ENCODE measurements at regions not wholly inside any gene's neighbourhood (a gene's known extent, or its start where the extent isn't known, plus 50 kb on each side); places are given as distances from the start of the nearest gene placed in this dataset.
"Not testable (repeated sequence)": the region's sequence is repeated elsewhere in the genome, so short reads cannot be mapped to it uniquely, and the experiment has no call there.

DNA sequence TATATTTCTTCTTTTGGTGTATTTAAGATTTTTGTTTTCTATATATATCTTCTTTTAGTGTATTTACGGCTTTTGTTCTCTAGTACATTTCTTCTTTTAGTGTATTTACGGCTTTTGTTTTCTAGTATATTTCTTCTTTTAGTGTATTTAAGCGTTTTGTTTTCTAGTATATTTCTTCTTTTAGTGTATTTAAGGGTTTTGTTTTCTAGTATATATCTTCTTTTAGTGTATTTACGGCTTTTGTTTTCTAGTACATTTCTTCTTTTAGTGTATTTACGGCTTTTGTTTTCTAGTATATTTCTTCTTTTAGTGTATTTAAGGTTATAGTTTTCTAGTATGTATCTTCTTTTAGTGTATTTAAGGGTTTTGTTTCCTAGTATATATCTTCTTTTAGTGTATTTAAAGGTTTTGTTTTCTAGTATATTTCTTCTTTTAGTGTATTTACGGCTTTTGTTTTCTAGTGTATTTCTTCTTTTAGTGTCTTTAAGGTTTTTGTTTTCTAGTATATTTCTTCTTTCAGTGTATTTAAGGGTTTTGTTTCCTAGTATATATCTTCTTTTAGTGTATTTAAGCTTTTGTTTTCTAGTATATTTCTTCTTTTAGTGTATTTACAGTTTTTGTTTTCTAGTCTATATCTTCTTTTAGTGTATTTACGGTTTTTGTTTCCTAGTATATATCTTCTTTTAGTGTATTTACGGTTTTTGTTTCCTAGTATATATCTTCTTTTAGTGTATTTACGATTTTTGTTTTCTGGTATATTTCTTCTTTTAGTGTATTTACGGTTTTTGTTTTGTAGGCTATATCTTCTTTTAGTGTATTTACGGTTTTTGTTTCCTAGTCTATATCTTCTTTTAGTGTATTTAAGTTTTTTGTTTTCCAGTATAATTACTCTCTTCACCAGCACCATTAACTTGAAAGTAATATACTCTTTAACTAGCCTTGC is 249.4 kb downstream of the SHOX start:
- not testable (repeated sequence) for DNase-seq

DNA sequence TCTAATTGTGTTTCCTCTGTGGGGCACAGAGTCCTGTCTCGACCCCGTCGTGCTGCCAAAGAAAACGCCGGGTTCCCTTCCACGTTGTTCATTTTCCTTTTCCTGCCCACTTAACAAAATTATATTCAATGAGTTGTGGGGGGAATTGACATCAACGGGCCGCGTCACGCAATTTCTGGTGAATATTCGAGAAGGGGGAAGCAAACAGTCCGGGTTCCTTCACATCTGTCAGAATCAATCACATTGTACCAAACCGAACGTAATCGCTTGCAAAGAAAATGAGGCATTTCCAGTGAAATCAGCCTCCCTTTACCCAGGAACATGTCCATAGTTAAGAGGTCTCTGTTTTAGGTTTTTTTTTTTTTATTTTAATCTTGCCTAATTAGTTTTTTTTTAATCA is 243.5 kb downstream of the SHOX start:
- DNase-seq, result peak; percentile 43

DNA sequence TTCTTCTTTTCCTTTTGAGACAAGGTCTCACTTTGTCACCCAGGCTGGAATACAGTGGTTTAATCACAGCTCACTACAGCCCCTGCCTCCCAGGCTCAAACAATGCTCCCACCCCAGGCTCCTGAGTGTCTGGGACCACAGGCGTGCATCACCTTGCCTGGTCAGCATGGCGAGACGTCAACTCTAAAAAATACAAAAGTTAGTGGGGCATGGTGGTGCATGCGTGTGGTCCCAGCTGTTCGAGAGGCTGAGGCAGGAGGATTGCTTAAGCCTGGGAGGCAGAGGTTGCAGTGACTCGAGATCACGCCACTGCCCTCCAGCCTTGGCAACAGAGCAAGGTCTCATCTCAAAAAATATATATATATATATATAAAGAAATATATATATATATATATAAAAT is 242.4 kb downstream of the SHOX start:
- no peak for DNase-seq

DNA sequence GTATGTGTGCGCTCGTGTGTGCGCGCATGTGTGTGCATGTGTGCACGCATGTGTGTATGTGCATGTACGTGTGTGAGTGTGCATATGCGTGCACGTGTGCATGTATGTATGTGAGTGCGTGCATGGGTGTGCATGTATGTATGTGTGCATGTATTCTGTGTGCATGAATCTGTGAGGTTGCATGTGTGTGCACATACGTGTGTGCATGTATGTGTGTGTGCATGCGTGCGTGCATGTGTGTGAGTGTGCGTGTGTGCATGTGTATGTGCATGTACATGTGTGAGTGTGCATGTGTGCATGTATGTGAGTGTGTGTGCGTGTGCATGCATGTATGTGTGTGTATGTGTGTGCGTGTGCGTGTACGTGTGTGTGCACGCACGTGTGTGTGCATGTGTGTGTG is 241.5 kb downstream of the SHOX start:
- no peak for DNase-seq

DNA sequence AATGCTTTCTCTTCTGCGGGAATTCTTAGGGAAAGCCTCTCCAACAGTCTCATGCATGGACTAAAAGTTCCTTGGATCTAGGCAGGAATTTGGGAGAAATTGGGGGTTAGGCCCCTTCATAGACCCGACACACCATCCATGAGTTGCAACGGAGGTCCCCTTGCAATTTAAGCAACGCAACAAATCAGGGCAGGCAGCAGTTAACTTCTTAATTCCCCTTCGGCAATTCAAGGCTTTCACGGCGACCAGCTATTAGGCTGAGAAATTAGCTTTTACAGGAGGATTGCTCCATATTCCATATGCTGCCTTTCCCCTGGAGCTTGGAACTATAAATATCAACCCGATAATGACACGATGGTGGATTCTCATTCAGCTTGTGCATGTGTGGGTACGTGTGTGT is 241.0 kb downstream of the SHOX start:
- no peak for DNase-seq

DNA sequence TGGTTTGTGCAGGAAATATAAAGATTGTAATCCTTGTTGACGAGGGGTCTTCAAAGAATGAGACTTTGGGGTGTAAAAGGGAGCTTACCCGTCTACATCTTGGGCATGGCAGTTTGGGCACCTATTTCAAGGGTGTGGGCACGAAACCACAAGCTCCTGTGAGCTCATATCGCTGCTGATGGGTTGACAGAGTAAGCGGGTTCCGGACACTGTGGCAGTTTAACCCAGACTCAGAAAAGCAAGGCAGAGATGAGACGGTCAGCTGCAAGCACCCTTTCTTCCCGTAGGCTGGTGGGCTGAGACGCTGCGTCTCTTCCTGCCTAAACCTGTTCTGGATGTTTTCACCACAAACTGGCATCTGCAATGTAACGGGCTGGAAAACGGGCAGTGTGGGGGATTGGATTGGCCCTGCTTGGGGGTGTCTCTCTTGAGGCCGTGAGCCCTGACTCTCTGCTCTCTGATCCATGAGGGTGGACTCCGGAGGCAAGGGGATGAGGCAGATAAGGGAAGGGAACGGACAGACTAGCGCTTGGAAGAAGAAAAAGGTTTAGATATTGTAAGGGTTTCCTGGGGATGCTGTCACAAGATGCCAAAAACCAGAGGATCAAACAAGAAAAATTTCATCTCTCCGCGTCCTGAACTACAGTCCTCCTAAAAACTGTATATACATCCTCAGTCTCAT is 237.5 kb downstream of the SHOX start:
- no peak for DNase-seq

DNA sequence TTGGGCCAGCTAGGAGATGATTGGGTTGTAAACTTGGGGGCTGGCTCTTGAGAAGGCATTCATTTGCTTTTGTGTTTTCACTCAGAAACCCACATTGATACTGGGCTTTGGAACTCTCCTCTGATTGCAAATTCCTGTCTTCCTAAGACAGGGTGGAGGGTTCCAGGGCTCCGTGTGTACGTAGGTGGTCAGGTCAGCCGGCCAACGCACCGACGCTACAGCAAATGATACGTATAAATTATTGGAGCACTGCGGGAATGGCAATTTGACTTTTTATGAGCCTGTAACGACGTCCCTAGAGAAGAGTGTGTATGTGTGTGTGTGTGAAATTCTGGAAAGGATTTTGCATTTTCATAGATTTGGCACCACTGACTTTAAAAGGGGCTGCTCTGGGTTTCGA is 236.9 kb downstream of the SHOX start:
- no peak for DNase-seq

DNA sequence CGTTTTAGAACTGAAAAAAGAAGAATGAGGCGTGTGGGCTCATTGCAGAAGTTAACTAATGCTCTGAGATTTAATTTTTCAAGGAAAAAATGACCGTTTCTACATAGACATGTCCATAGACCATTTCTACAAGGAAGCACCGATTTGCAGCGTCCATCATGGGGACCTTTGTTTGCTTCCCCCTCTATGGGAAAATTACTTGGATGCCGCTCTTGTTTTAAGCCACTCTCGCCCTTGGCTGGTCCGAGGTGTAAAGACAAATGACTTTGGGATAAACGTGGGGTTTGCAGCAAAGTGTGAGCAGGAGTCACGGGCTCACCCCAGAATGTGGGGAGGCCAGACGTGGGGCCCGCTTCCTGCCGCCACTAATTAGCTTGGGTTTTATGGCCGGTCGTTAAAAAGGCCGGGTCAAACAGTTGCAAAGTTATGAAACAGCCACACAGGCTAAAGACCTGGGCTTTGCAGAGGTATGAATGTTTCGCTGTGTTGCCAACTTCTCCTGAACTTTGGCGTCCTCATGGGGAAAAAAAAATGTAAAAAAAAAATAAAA is 235.9 kb downstream of the SHOX start:
- no peak for DNase-seq

DNA sequence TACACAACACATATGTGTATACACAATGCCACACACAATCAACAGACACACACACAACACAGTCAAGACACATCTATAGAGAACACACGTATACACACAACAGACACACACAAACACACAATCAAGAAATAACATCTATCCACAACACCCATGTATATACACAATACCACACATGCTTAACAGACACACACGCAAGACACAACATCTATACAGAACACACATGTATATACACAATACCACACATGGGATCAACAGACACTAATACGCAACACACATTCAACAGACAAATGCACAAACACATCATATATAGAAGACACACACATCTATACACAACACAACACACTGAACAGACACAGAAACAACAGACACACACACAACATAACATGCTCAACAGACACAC is 234.8 kb downstream of the SHOX start:
- no peak for DNase-seq

DNA sequence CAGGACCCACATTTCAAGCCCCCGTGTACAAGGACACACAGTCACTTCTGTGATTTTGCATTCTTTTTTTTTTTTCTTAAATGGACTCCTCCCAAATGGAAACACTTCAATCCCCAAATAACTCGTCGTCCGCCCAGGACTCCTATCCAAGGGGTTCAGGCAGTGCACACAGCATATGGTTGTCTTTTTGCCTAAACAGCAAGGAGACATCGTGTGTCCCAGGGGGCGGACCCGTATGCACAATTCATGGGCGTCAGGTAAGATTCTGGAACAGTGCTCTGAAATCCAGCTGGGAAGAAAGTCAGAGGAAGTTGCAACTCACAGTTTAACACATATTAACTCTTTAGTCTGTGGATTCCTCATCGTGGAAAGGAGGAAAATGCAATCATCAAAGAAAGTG is 231.3 kb downstream of the SHOX start:
- no peak for DNase-seq

DNA sequence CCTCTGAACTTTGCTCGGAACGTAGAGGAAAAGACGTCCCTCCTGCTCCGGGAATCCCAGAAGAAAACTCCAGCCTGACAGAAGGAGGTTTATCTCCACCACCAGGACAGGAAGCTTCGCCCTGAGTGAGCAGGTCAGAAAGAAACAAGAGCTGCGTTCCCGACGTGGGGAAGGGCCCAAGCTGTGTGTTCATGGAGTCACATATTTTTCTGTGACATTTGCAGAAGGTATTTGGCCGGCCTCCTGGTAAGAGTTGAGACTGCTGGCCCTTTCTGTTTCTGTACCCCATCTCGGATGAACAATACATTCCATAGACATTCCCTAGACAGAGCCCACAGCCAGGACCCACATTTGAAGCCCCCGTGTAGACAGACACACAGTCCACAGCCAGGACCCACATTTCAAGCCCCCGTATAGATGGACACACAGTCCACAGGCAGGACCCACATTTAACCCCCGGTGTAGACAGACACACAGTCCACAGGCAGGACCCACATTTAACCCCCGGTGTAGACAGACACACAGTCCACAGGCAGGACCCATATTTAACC is 230.8 kb downstream of the SHOX start:
- DNase-seq, result no peak

DNA sequence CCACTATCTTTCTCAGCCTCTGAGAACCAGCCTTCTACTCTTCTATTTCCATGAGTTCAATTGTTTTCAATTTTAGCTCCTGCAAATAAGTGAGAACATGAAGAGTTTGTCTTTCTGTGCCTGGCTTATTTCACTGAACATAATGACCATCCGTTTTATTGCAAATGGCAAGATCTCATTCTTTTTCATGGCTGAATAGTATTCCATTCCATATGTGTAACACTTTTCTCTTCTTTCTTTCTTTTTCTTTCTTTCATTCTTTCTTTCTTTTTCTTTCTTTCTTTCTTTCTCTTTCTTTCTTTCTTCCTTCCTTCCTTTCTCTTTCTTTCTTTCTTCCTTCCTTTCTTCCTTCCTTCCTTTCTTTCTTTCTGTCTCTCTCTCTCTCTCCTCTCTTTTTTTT is 228.7 kb downstream of the SHOX start:
- DNase-seq, result no peak

DNA sequence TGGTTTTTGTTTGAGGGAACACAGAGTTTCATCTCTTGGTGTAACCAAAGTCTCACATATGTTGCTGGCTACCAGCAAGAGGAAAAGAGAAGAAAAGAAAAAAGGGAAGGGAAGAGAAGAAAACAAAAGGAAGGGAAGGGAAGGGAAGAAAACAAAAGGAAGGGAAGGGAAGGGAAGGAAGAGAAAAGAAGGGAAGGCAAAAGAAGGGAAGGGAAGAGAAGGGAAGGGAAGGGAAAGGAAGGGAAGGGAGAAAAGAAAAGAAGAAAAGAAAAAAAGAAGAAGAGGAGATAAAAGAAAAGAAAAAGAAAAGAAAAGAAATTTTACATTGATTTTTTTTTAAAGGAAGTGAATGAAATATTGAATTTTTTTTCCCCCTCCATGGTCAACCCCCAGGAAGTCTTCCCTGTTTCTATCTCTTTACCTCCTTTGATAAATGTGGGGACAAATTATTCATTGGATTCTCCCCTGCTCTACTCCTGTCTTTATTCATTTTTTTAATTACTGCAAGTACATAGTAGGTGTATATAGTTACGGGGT is 228.0 kb downstream of the SHOX start:
- DNase-seq, result no peak

DNA sequence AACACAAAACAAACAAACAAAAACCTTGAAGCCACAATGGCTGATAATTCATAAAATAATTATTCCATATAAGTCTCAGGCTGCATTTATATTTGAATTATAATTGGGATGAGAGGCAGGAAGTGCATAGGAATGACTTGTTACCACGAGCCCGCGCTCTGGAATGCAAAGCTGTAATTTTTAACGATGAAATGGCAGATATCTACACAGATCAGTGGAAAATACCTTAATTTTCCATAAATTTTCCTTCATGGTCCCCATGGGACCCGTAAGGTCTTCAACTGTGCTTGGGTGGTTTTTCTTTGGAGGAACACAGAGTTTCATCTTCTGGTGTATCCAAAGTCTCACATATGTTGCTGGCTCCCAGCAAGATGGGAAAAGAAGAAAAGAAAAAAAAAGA is 226.8 kb downstream of the SHOX start:
- DNase-seq, result no peak

DNA sequence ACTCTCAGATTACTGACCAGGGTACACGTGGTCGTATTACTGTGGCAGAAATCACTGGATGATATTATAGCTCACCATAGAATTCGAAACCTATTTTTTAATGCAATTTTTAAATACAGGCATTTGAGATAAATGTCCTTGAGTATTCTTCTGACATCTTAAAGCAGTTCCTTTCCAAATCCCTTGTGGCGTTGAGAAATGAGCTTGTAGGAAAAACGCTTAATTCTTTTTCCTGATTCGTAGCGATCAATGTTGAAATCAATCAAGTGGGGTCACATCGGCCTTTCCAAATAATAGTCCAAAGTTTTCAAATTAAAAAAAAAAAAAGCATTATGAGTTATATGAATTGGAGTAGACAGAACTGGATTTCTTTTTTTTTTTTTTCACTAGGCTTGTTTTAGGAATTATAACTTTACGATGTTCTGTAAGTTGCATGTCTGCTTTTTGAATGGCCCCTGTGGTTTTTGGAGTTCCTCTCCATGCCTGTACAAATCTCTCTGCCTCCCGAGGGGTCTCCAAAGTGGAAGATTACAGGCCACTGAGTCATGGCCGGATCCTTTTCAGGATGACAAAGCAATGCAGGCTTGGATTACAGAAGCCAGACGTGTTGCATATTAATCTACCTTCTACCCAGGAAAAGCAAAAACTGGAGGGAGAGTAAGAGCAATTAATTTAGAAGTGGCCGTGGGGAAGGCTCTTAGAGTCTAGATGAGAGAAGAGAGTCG is 226.1 kb downstream of the SHOX start:
- no peak for DNase-seq

DNA sequence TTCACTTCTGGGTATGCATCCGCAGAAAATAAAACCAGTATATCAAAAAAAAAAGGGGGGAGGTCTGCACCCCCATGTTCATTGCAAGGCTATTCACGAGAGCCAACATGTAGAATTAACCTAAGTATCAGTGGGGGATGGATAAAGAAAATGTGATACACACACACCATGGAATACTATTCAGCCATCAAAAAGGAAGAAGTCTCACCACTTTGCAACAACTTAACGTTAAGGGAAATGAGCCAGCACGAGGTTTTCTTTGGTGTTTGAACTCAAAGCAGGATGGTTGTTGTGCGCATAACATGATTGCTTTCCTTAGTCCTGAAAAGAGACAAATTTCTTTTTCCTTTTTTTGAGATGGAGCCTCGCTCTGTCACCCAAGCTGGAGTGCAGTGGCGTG is 222.7 kb downstream of the SHOX start:
- no peak for DNase-seq

DNA sequence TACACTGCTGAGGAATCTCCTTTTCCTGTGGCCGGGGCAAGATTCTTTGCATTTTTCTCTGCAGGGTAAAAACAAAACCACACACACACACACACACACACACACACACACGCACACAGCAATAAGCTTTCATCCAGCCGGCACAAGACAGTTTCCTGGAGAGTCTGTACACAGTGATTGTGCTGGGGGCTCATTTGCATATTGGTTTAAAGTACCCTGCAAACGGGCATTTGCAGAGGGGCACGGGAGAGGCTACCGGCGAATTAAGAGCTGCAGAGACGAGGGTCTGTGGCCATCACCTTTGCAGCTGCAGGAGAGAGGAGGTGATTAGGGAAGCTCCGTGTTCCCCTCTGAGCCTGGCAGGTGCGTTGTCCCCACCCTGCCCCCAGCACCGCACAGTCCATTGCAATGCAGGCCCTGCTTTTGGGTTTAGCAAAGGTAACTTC is 219.9 kb downstream of the SHOX start:
- no peak for DNase-seq

DNA sequence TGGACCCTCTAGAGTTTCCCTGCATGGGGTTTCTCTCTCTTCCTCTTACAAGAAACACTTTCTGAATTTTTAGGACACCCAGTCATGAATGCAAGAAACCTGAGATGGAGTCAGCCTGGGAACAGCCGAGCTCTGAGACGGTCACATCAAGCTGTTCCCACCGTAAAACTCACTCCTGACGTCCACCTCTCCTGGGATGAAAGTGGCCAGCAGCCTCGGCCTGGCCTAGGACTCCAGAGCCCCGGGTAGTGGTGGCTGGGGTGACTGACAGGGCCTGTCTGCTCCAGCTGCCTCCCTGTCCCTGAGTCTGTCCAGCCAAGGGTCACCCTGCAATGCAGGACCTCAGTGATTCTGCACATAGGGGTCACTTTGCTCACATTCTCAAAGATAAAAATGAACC is 217.8 kb downstream of the SHOX start:
- no peak for DNase-seq

DNA sequence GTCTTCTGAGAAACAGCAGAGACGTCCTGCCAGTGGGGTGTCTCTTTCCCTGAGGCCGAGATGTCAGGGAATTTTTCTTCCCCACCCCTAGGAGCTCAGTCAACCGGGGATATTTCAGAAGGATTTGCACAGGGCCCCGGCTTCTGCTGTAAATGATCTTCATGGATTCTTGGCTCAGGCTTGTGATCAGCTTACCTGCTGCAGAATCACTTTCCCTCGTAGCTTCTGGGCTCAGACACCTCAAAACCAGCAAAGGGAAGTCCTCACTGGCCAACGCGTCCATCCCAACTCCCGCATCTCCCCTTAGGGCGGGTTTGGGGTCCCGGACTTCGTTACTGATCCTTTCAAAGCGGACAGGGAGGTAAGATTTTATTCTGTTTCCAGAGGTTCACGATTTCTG is 212.7 kb downstream of the SHOX start:
- DNase-seq, result no peak

DNA sequence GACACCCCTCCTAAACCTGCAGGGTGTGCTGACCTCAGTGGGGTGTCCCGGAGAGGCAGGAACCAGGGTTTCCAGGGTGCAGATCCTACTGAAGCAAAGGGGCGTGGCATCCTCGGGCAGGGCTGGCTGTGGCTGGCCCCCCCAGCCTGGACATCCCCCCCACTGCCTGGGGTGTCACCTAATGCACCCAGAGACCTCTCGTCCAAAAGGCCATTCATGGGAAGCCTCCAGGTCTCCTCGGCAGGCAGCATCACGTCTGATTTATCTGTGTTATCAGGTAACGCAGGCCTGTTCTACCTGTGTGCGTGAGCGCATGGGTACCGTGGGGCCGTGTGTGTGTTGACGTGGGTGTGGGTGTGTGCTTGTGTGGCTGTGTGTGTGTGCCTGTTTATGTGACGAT is 210.0 kb downstream of the SHOX start:
- DNase-seq, result no peak

DNA sequence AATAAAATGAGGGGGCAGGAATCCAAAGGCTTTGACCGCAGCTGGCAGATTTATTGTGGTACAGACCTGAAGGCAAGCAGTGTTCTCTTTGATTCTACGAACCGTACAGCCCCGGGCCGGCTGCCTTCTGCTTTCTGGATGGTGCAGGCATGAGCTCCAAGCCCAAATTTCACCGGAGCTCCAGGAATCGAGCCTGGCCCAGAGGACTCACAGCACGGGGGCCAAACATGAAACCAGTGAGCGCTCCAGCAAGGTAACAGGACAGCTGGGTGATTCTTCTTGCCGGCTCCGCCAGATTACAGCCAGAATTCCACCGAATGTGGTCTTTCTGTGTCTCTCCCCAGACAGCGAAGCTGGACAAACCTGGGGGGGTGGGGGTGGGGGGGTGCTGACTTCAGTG is 208.1 kb downstream of the SHOX start:
- not testable (repeated sequence) for DNase-seq

DNA sequence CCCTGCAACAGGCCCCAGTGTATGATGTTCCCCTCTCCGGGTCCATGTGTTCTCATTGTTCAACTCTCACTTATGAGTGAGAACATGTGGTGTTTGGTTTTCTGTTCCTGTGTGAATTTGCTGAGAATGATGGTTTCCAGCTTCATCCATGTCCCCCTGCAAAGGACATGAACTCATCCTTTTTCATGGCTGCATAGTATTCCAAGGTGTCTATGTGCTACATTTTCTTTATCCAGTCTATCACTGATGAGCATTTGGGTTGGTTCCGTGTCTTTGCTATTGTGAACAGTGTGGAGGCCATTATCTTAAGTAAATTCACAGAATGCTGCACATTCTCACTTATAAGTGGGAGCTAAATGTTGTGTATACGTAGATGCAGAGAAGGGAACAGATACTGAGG is 205.3 kb downstream of the SHOX start:
- not testable (repeated sequence) for DNase-seq

DNA sequence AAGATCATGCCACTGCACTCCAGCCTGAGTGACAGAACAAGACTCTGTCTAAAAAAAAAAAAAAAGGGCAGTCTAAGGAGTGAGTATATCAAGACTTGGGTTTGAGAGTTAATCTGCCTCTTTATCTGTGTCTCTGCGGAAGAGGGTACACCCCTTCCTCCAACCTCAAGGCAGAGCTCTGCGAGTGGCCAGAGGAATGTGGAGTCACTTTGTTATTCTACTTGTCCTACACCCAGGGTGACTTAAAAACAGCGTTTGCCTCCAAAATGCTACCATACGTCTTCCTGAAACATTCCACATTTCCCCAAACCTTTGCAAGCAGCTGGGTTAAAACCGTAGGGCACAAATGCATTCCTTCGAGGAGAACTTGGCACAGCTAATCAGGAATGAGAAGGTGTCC is 199.9 kb downstream of the SHOX start:
- DNase-seq, result no peak
